Large intestine (tissue), 3 donors: ENCODE measurements at regions not wholly inside any gene's neighbourhood (a gene's known extent, or its start where the extent isn't known, plus 50 kb on each side); places are given as distances from the start of the nearest gene placed in this dataset.
"Not testable (repeated sequence)": the region's sequence is repeated elsewhere in the genome, so short reads cannot be mapped to it uniquely, and the experiment has no call there.

Experiments
- DNase-seq, 2 donors: peaks; one replicate each; pipeline versions ENCODE4 v3.0.0 to v3.0.0-alpha.2; 2013
- H3K27ac ChIP-seq: one replicate; pipeline ENCODE4 v1.5.1; 2013; ENCODE audit warnings: low read length
- H3K27me3 ChIP-seq: 2 replicates; pipeline ENCODE4 v1.6.1; 2013; ENCODE audit warnings: low read length; ENCODE audit not compliant: control insufficient read depth, insufficient read depth
- H3K36me3 ChIP-seq: 2 replicates; pipeline ENCODE4 v1.6.1; 2013; ENCODE audit warnings: low read length; ENCODE audit not compliant: control insufficient read depth, insufficient read depth
- H3K4me1 ChIP-seq: one replicate; pipeline ENCODE4 v1.6.1; 2013; ENCODE audit warnings: low read length; ENCODE audit not compliant: control insufficient read depth, insufficient read depth
- H3K4me3 ChIP-seq: one replicate; pipeline ENCODE4 v1.5.1; 2013; ENCODE audit warnings: low read length
- H3K9me3 ChIP-seq: one replicate; pipeline ENCODE4 v1.6.1; 2013; ENCODE audit warnings: mild to moderate bottlenecking, low read depth, low read length, moderate library complexity; ENCODE audit not compliant: control insufficient read depth
- WGBS: methylation state at CpG from one replicate; pipeline ENCODE4 v1.1.5; 2013; ENCODE audit warnings: low lambda C conversion rate; ENCODE audit not compliant: insufficient coverage; 5-methylcytosine and 5-hydroxymethylcytosine counted together

- no peak overlapping the region for H3K27ac ChIP-seq
- no peaks in the 10 kb centered on the region for H3K36me3 ChIP-seq
- WGBS, result 50% methylated on average over 1 of the region's 3 CpGs
Measured at GRCh38 chr5:116772806-116773205, 198.2 kb upstream of the SEMA6A start.

GRCh38 chr5:116772152-116772501 lies 197.5 kb upstream of the SEMA6A start:
- Histone ChIP-seq H3K4me1 (no peaks in the 10 kb centered on the region), H3K27me3 (no peaks in the 10 kb centered on the region), H3K9me3 (no peaks in the 10 kb centered on the region), H3K36me3 (no peaks in the 10 kb centered on the region), H3K27ac (no peak overlapping the region), H3K4me3 (no peak overlapping the region)
- DNase-seq, result no peak
- no CpG with 5 or more reads among the region's 1 CpG for WGBS

More at GRCh38 chr5:116772806-116773205, 198.2 kb upstream of the SEMA6A start:
- no peaks in the 10 kb centered on the region for H3K9me3 ChIP-seq
- no peak for DNase-seq
- H3K4me3 ChIP-seq, result no peak overlapping the region
- no peaks in the 10 kb centered on the region for H3K27me3 ChIP-seq
- H3K4me1 ChIP-seq, result no peaks in the 10 kb centered on the region

- WGBS, result no CpG with 5 or more reads among the region's 9 CpGs
- Histone ChIP-seq H3K4me1 (no peaks in the 10 kb centered on the region), H3K27me3 (no peaks in the 10 kb centered on the region), H3K9me3 (no peaks in the 10 kb centered on the region), H3K27ac (no peak overlapping the region), H3K4me3 (no peak overlapping the region), H3K36me3 (no peaks in the 10 kb centered on the region)
- DNase-seq, result no peak
Measured at GRCh38 chr5:116771466-116772151, 197.0 kb upstream of the SEMA6A start.

- not testable (repeated sequence) for H3K27me3 ChIP-seq, H3K4me3 ChIP-seq
Measured at GRCh38 chr5:116769953-116770352, 195.3 kb upstream of the SEMA6A start.

GRCh38 chr5:116769470-116769869 lies 194.8 kb upstream of the SEMA6A start:
- no peak overlapping the region for H3K27ac ChIP-seq
- DNase-seq, result no peak
- no peaks in the 10 kb centered on the region for H3K9me3 ChIP-seq
- no peaks in the 10 kb centered on the region for H3K36me3 ChIP-seq
- H3K4me3 ChIP-seq, result no peak overlapping the region
- H3K27me3 ChIP-seq, result no peaks in the 10 kb centered on the region
- WGBS, result no CpG with 5 or more reads among the region's 7 CpGs
- H3K4me1 ChIP-seq, result no peaks in the 10 kb centered on the region

More at GRCh38 chr5:116769953-116770352, 195.3 kb upstream of the SEMA6A start:
- H3K36me3 ChIP-seq, H3K27ac ChIP-seq, H3K9me3 ChIP-seq, DNase-seq, H3K4me1 ChIP-seq: not testable (repeated sequence)
- WGBS, result no CpG with 5 or more reads among the region's 2 CpGs

- Histone ChIP-seq H3K36me3 (no peaks in the 10 kb centered on the region), H3K4me3 (no peak overlapping the region), H3K27ac (no peak overlapping the region), H3K9me3 (no peaks in the 10 kb centered on the region), H3K4me1 (no peaks in the 10 kb centered on the region), H3K27me3 (no peaks in the 10 kb centered on the region)
- 60% methylated on average over 1 of the region's 6 CpGs for WGBS
- DNase-seq, result no peak
Measured at GRCh38 chr5:116766470-116766947, 191.9 kb upstream of the SEMA6A start.

- no peak overlapping the region for H3K27ac ChIP-seq
- H3K36me3 ChIP-seq, result no peaks in the 10 kb centered on the region
- no peak overlapping the region for H3K4me3 ChIP-seq
- DNase-seq, result no peak
- H3K9me3 ChIP-seq, result no peaks in the 10 kb centered on the region
- no CpG with 5 or more reads among the region's 1 CpG for WGBS
- no peaks in the 10 kb centered on the region for H3K4me1 ChIP-seq
- H3K27me3 ChIP-seq, result no peaks in the 10 kb centered on the region
Measured at GRCh38 chr5:116765441-116765840, 190.8 kb upstream of the SEMA6A start.

GRCh38 chr5:116764941-116765340 lies 190.3 kb upstream of the SEMA6A start:
- H3K36me3 ChIP-seq, result no peaks in the 10 kb centered on the region
- DNase-seq, result no peak
- H3K4me1 ChIP-seq, result no peaks in the 10 kb centered on the region
- no peaks in the 10 kb centered on the region for H3K9me3 ChIP-seq
- no peaks in the 10 kb centered on the region for H3K27me3 ChIP-seq
- H3K4me3 ChIP-seq, result no peak overlapping the region
- no peak overlapping the region for H3K27ac ChIP-seq
- WGBS, result no CpG with 5 or more reads among the region's 2 CpGs

- DNase-seq, result no peak
- 97% methylated on average over 6 of the region's 19 CpGs for WGBS
- Histone ChIP-seq H3K36me3 (no peaks in the 10 kb centered on the region), H3K27me3 (no peaks in the 10 kb centered on the region), H3K4me3 (no peak overlapping the region), H3K9me3 (no peaks in the 10 kb centered on the region), H3K27ac (no peak overlapping the region), H3K4me1 (no peaks in the 10 kb centered on the region)
Measured at GRCh38 chr5:116763987-116764866, 189.6 kb upstream of the SEMA6A start.

- WGBS, result 68% methylated on average over 3 of the region's 10 CpGs
Measured at GRCh38 chr5:116759860-116760640, 185.4 kb upstream of the SEMA6A start.

More at GRCh38 chr5:116759860-116760640, 185.4 kb upstream of the SEMA6A start:
- DNase-seq, result no peak
- Histone ChIP-seq H3K9me3 (peaks cover 4% of the 10 kb centered on the region), H3K4me1 (no peaks in the 10 kb centered on the region), H3K36me3 (no peaks in the 10 kb centered on the region), H3K27me3 (no peaks in the 10 kb centered on the region), H3K27ac (no peak overlapping the region), H3K4me3 (no peak overlapping the region)
